AG10803 (cell line): ENCODE measurements at regions not wholly inside any gene's neighbourhood (a gene's known extent, or its start where the extent isn't known, plus 50 kb on each side); places are given as distances from the start of the nearest gene placed in this dataset.

Source experiments
- DNase-seq: peaks from one replicate; pipeline ENCODE4 v3.0.0; 2010; ENCODE audit warnings: low read depth
- H3K4me3 ChIP-seq: 2 replicates; pipeline ENCODE4 v1.5.1; 2011; ENCODE audit warnings: mild to moderate bottlenecking, low read length, control low read depth
- TF ChIP-seq, protein P1 (sequence below): conservative IDR thresholded peaks from 2 replicates; pipeline ENCODE4 v1.5.1; 2011; ENCODE audit warnings: mild to moderate bottlenecking, low read length, control low read depth, inconsistent platforms

DNA sequence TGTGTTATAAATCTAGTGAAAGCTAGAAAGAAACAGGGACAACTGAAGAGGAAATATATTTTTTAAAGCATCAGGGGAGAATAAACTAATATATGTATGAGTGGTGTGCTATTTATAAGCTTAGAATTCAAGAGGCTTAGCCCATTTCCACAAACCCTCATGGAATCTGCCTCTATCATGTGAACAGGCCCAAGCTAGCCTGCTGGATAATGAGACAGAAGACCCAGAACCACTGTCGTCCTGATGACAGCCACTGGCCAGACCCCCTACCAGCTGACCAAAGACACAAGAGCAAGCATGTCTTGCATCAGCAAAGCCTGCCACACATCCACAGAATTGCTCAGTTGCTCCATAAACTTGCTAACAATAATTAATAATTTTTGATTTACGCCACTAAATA lies 382.3 kb upstream of the NXPH2 start:
- TF ChIP-seq, protein P1, sequence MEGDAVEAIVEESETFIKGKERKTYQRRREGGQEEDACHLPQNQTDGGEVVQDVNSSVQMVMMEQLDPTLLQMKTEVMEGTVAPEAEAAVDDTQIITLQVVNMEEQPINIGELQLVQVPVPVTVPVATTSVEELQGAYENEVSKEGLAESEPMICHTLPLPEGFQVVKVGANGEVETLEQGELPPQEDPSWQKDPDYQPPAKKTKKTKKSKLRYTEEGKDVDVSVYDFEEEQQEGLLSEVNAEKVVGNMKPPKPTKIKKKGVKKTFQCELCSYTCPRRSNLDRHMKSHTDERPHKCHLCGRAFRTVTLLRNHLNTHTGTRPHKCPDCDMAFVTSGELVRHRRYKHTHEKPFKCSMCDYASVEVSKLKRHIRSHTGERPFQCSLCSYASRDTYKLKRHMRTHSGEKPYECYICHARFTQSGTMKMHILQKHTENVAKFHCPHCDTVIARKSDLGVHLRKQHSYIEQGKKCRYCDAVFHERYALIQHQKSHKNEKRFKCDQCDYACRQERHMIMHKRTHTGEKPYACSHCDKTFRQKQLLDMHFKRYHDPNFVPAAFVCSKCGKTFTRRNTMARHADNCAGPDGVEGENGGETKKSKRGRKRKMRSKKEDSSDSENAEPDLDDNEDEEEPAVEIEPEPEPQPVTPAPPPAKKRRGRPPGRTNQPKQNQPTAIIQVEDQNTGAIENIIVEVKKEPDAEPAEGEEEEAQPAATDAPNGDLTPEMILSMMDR, result no peak
- no peak overlapping the region for H3K4me3 ChIP-seq
- no peak for DNase-seq

DNA sequence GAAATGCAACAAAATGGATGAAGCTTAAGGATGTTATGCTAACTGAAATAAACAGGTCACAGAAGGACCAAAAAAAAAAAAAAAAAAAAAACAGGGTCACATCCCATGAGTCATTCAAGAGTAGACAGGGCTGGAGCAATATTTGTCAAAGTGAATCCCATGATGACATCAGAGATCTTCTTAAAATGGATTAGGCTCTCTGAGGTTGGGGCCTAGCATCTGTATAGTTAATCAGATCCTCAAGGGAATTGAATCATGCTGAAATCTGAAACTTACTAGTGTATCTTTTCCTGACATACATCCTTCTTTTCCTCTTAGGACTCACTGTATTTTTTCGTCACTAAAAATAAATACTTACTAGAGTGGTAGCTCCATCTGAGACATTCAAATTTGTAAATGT lies 380.6 kb upstream of the NXPH2 start:
- DNase-seq, result no peak
- H3K4me3 ChIP-seq, result no peak overlapping the region
- TF ChIP-seq, protein P1, result no peak

DNA sequence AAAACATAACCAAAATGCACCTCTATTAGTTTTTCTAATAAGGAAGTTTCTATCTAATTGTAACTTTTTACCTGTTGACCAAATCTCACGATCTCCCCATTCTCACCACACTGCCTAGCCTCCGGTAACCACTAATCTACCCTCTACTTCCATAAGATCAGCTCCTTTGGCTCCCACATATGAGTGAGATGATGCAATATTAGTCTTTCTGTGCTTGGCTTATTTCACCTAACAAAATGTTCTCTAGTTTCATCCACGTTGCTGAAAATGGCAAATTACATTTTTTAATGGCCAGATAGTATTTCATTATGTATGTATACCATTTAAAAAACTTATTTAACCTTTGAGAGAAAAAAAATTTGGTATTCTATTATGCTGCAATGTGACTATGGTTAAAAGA lies 379.0 kb upstream of the NXPH2 start:
- TF ChIP-seq, protein P1, result no peak
- H3K4me3 ChIP-seq, result no peak overlapping the region
- DNase-seq, result no peak

DNA sequence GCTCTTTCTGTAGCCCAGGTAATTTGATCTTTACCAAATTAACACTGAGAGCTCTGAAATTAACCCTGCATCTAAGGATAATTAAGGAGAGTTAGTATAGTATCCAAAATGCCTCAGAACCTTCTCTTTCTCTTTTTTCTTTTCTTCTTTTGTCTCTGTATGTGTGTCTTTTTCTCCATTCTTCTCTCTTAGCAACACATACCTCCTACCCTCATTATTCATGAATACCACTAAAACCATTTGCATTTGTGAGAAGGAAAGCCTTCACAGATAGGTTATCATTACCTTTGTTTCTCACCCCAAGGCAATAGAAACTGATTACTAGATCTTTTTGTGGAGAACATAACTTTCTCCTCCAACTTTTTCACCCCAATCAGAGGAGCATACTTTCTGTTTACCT lies 376.5 kb upstream of the NXPH2 start:
- no peak overlapping the region for H3K4me3 ChIP-seq
- TF ChIP-seq, protein P1, result no peak
- DNase-seq, result no peak

DNA sequence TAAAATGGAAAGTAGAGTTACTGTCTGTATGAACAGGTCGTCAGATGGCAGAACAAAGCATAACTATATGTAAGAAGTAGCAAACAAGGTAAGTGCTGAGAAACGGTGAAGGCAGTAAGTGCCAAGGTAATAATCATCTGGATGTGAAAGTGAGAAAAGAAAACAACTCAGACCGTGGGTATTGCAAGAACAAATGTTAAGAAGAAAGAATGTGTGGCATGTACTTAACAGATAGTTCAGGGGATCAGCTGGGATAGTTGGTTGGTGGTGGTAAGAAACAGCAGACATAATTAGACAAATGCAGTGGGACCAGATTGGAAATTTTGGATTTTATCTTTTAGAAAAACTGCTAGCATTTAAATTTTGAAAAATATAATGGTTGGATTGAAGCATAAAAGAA lies 375.8 kb upstream of the NXPH2 start:
- DNase-seq, result no peak
- TF ChIP-seq, protein P1, result no peak
- H3K4me3 ChIP-seq, result no peak overlapping the region

DNA sequence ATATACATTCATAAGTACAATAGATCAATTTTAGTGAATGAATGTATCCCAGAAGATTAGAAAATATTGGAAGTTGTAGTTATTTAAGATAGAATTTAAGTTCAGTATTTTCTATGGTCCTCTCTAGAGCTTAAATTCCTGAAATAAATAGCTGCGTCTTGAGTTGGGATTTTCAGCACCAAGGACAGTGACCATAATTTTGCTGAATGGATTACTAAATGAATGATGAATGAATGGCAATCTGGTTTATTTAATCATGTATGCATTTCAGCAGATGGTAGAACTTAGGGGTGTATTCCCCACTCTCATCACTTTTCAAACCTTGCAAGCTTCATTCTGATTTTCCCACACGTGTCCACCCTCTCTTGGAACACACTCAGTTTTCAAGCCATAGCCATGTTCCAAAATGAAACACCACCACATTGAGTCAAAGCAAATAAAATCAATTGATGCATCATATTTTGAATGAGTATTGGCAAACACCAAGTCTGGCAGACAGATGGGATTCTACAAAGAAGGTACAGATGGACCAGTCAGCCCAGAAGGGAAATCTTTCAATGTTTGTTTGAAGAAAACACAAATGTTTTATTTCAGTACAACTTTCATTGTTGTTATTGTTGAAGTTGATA lies 362.2 kb upstream of the NXPH2 start:
- DNase-seq, result no peak
- H3K4me3 ChIP-seq, result no peak overlapping the region
- TF ChIP-seq, protein P1, result no peak

DNA sequence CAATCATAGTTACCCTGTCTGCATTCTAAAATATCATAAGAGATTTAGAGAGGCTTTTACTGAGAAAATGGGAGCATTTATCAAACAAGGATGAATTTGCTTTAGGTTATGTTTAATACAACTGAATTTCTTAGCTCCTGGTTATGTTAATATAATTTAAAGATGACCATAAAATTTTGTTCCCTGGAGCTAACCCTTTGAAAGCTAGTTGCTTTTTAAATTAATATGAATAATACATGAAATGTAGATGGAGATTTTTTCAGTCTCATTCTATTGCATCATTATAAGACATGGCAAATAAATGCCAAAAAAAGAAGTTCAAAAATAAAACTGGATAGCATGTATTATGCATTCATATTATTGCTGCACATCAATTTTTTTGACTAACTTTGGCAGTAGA lies 344.1 kb upstream of the NXPH2 start:
- TF ChIP-seq, protein P1, result no peak
- no peak overlapping the region for H3K4me3 ChIP-seq
- no peak for DNase-seq
